ENCODE measurements at regions not wholly inside any gene's neighbourhood (a gene's known extent, or its start where the extent isn't known, plus 50 kb on each side); places are given as distances from the start of the nearest gene placed in this dataset.

DNA sequence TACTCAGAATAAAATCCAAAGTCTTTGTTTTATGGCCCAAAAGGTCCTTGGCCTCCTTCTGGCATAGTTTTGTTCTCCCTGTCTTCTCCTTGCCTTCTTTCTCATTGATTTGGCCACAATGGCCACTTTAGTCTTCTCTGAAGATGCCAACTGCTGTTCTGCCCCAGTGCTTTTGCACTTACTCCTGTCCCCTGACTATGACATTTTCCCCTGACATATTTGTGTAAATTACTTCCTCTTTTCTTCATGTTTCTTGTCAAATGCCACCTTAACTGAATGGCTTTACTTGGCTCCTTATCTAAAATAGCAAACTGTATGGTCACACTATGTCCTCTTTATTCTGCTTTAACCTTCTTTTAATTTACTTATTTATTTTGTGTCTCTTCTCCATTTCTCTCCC lies 484.7 kb upstream of the ARRDC3 start:
- H3K27ac ChIP-seq: no peak overlapping the region

GRCh38 chr5:91865915-91866314 lies 482.8 kb upstream of the ARRDC3 start:
- TF ChIP-seq, protein P1, sequence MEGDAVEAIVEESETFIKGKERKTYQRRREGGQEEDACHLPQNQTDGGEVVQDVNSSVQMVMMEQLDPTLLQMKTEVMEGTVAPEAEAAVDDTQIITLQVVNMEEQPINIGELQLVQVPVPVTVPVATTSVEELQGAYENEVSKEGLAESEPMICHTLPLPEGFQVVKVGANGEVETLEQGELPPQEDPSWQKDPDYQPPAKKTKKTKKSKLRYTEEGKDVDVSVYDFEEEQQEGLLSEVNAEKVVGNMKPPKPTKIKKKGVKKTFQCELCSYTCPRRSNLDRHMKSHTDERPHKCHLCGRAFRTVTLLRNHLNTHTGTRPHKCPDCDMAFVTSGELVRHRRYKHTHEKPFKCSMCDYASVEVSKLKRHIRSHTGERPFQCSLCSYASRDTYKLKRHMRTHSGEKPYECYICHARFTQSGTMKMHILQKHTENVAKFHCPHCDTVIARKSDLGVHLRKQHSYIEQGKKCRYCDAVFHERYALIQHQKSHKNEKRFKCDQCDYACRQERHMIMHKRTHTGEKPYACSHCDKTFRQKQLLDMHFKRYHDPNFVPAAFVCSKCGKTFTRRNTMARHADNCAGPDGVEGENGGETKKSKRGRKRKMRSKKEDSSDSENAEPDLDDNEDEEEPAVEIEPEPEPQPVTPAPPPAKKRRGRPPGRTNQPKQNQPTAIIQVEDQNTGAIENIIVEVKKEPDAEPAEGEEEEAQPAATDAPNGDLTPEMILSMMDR (conservative IDR thresholded peaks at IDR 0.05): no peak
- no peak overlapping the region for H3K27ac ChIP-seq

More for the DNA sequence above, 484.7 kb upstream of the ARRDC3 start:
- TF ChIP-seq, protein P1 (conservative IDR thresholded peaks at IDR 0.05): no peak

- TF ChIP-seq, protein P1 (conservative IDR thresholded peaks at IDR 0.05): peak; percentile 34
- H3K27ac ChIP-seq: no peak overlapping the region
These were observed 481.8 kb upstream of the ARRDC3 start for GRCh38 chr5:91864962-91865361.

GRCh38 chr5:91851670-91852069 lies 468.6 kb upstream of the ARRDC3 start:
- no peak overlapping the region for H3K27ac ChIP-seq
- TF ChIP-seq, protein P1 (conservative IDR thresholded peaks at IDR 0.05): no peak

- no peak overlapping the region for H3K27ac ChIP-seq
- TF ChIP-seq, protein P1 (conservative IDR thresholded peaks at IDR 0.05): no peak
These were observed 466.9 kb upstream of the ARRDC3 start for GRCh38 chr5:91850031-91850430.

GRCh38 chr5:91849069-91849468 lies 466.0 kb upstream of the ARRDC3 start:
- no peak overlapping the region for H3K27ac ChIP-seq
- TF ChIP-seq, protein P1 (conservative IDR thresholded peaks at IDR 0.05): no peak

- H3K27ac ChIP-seq: no peak overlapping the region
- TF ChIP-seq, protein P1 (conservative IDR thresholded peaks at IDR 0.05): no peak
These were observed 465.3 kb upstream of the ARRDC3 start for GRCh38 chr5:91848453-91848852.

DNA sequence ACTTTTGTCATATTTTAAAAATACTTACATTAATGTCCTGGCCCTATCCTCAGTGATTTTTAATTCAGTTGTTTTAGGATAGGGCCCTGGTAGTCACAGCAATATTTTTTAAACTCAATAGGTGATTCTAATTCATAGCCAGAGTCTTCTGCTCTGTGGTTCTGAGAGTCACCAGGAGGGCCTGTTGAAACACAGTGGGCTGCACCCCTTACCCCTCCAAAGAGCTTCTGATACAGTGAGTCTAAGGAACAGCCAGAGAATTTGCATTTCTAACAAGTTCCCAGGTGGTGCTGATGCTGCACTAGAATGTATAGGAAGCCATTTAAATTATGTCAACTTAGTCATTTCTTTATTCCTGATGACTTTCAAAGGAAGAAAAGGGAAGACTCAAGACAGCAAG lies 458.3 kb upstream of the ARRDC3 start:
- TF ChIP-seq, protein P1 (conservative IDR thresholded peaks at IDR 0.05): no peak
- no peak overlapping the region for H3K27ac ChIP-seq
